Sigmoid colon (tissue), 6 donors: ENCODE measurements at regions not wholly inside any gene's neighbourhood (a gene's known extent, or its start where the extent isn't known, plus 50 kb on each side); places are given as distances from the start of the nearest gene placed in this dataset.

ENCODE experiments used
- DNase-seq: peaks from one replicate; pipeline ENCODE4 v3.0.0-alpha.2; 2019
- H3K27ac ChIP-seq, 4 donors: fragments of 200-600 bp; sonication (generic); one replicate each; pipeline ENCODE4 v1.5.1; 2016 to 2019; ENCODE audit warnings: mild to moderate bottlenecking in 1 of 4
- H3K27me3 ChIP-seq, 3 donors: fragments of 200-600 bp; sonication (generic); one replicate each; pipeline ENCODE4 v1.5.1; 2019; ENCODE audit warnings: mild to moderate bottlenecking in 1 of 3
- H3K36me3 ChIP-seq, 4 donors: fragments of 200-600 bp; sonication (generic); one replicate each; pipeline ENCODE4 v1.5.1; 2016 to 2019
- H3K4me1 ChIP-seq, 4 donors: fragments of 200-600 bp; sonication (generic); one replicate each; pipeline ENCODE4 v1.5.1; 2017 to 2019
- H3K4me3 ChIP-seq, 4 donors: fragments of 200-600 bp; sonication (generic); one replicate each; pipeline ENCODE4 v1.5.1; 2017 to 2019; ENCODE audit warnings: mild to moderate bottlenecking in 2 of 4, moderate library complexity in 1 of 4
- H3K9me3 ChIP-seq, 4 donors: fragments of 200-600 bp in 3 of 4; sonication (generic) in 3 of 4; one replicate each; pipeline versions ENCODE4 v1.5.1 to v1.6.1; 2013 to 2019
- CTCF ChIP-seq, 4 experiments: fragments of 450-650 bp in 3 of 4; fragments of 200-600 bp in 1 of 4; IDR thresholded peaks; one replicate each; pipeline ENCODE4 v1.5.1; 2016 to 2019; ENCODE audit warnings: antibody characterized with exemption in 4 of 4, mild to moderate bottlenecking in 3 of 4, moderate library complexity in 2 of 4
- EP300 ChIP-seq, 4 donors: sonication (generic); formaldehyde crosslinking; IDR thresholded peaks; one replicate each; pipeline ENCODE4 v1.6.1; 2017; ENCODE audit warnings: antibody characterized with exemption in 4 of 4
- POLR2A ChIP-seq, 2 donors: fragments of 450-650 bp; IDR thresholded peaks; one replicate each; pipeline ENCODE4 v1.6.1; 2016; ENCODE audit warnings: antibody characterized with exemption in 2 of 2, mild to moderate bottlenecking in 2 of 2, moderate library complexity in 2 of 2
- POLR2AphosphoS5 ChIP-seq, 4 donors: sonication (generic); formaldehyde crosslinking; IDR thresholded peaks; one replicate each; pipeline ENCODE4 v1.6.1; 2017; ENCODE audit warnings: antibody characterized with exemption in 4 of 4
- WGBS, 2 donors: extraction: QIAGEN DNeasy Blood & Tissue Kit; methylation state at CpG; one replicate each; pipeline ENCODE4 v1.1.7; 2013; 5-methylcytosine and 5-hydroxymethylcytosine counted together
- intact Hi-C: fragments of 100-400 bp; cut with DNase I; formaldehyde crosslinking; loops from one replicate; pipeline ENCODE4 v1.15.1; 2023
- donor health status: healthy with polysubstance abuse.
- donor health status: healthy.

DNA sequence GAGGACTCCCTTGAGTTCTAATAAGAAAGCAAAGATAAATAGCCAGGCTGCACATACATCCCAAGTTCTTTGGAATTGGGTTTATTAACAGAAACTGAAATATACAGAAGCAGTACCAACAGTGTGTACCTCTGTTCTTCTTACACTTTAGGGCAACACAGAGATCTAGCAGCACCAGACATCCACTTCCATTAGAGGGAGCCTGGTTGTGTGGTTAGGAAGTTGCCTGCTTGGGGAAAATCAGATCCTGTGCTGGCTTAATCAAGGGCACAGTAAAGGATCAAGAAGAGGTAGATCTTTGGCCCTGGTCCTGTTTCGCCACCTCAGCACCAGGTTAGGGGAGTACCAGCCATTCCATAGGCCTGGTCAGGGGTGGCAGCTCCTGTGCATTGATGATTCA is 231.1 kb upstream of the ARHGAP24 start:
- no peaks in the 10 kb centered on the region for H3K36me3 ChIP-seq
- TF ChIP-seq CTCF (IDR thresholded peaks at IDR 0.05) (no peak), POLR2A (IDR thresholded peaks at IDR 0.05) (no peak), POLR2AphosphoS5 (IDR thresholded peaks at IDR 0.05) (no peak), EP300 (IDR thresholded peaks at IDR 0.05) (no peak)
- no peaks in the 10 kb centered on the region for H3K27me3 ChIP-seq
- intact Hi-C loops = no loop called here
- DNase-seq = no peak
- H3K27ac ChIP-seq = no peak overlapping the region
- no peaks in the 10 kb centered on the region for H3K9me3 ChIP-seq
- no peak overlapping the region for H3K4me3 ChIP-seq
- WGBS, 2 donors = 91 to 95% methylated on average over 1 of the region's 1 CpG
- no peaks in the 10 kb centered on the region for H3K4me1 ChIP-seq

- H3K9me3 ChIP-seq = no peaks in the 10 kb centered on the region
- H3K27me3 ChIP-seq = no peaks in the 10 kb centered on the region
- H3K36me3 ChIP-seq = no peaks in the 10 kb centered on the region
- intact Hi-C loops = no loop called here
- 93 to 95% methylated on average over 1 of the region's 1 CpG for WGBS, 2 donors
- no peak overlapping the region for H3K4me3 ChIP-seq
- no peaks in the 10 kb centered on the region for H3K4me1 ChIP-seq
- no peak overlapping the region for H3K27ac ChIP-seq
- TF ChIP-seq POLR2A (IDR thresholded peaks at IDR 0.05) (no peak), POLR2AphosphoS5 (IDR thresholded peaks at IDR 0.05) (no peak), CTCF (IDR thresholded peaks at IDR 0.05) (no peak), EP300 (IDR thresholded peaks at IDR 0.05) (no peak)
- no peak for DNase-seq
These were observed 230.3 kb upstream of the ARHGAP24 start for GRCh38 chr4:85244638-85245037.

DNA sequence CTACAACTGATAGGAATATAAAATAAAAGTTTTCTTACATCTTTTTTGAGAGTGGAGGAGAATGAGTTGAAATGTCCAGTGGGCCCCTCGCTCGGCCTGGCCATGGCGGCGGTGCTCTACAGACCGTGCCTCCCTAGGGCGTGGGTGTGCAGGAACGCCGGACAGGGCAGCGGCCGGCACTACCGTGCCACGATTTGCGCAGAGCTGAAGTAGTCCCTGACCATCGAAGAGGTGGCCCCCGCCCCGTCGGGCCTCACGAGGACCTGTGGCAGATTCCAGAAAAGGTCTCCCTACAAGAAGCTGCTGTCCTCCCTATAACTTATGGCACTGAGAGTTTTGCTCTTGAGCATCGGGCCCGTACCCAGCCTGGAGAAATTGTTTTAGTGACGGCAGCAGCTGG is 228.9 kb upstream of the ARHGAP24 start:
- Histone ChIP-seq H3K4me1 (no peaks in the 10 kb centered on the region), H3K9me3 (no peaks in the 10 kb centered on the region), H3K27me3 (no peaks in the 10 kb centered on the region), H3K27ac (no peak overlapping the region), H3K36me3 (no peaks in the 10 kb centered on the region), H3K4me3 (no peak overlapping the region)
- TF ChIP-seq EP300 (IDR thresholded peaks at IDR 0.05) = no peak
- TF ChIP-seq POLR2A (IDR thresholded peaks at IDR 0.05) = no peak
- no peak for TF ChIP-seq POLR2AphosphoS5 (IDR thresholded peaks at IDR 0.05)
- no peak for TF ChIP-seq CTCF (IDR thresholded peaks at IDR 0.05)
- intact Hi-C loops = no loop called here
- 93 to 94% methylated on average over 21 of the region's 21 CpGs for WGBS, 2 donors
- no peak for DNase-seq

GRCh38 chr4:85250852-85251251 is 224.1 kb upstream of the ARHGAP24 start:
- peaks cover 0 to 5% (median under 1%) of the 10 kb centered on the region in 4 donors for H3K9me3 ChIP-seq
- no peak for DNase-seq
- H3K27ac ChIP-seq = no peak overlapping the region
- H3K4me1 ChIP-seq = no peaks in the 10 kb centered on the region
- WGBS, 2 donors = 62 to 72% methylated on average over 4 of the region's 4 CpGs
- TF ChIP-seq POLR2A (IDR thresholded peaks at IDR 0.05) (no peak), EP300 (IDR thresholded peaks at IDR 0.05) (no peak), POLR2AphosphoS5 (IDR thresholded peaks at IDR 0.05) (no peak), CTCF (IDR thresholded peaks at IDR 0.05) (no peak)
- H3K4me3 ChIP-seq = no peak overlapping the region
- intact Hi-C loops = no loop called here
- H3K36me3 ChIP-seq = no peaks in the 10 kb centered on the region
- H3K27me3 ChIP-seq = no peaks in the 10 kb centered on the region

- H3K27ac ChIP-seq = no peak overlapping the region
- H3K9me3 ChIP-seq = peaks cover 0 to 5% (median under 1%) of the 10 kb centered on the region in 4 donors
- WGBS, 2 donors = 0 to 43% methylated on average over 1 of the region's 1 CpG
- intact Hi-C loops = no loop called here
- H3K36me3 ChIP-seq = no peaks in the 10 kb centered on the region
- no peak for DNase-seq
- H3K27me3 ChIP-seq = no peaks in the 10 kb centered on the region
- no peaks in the 10 kb centered on the region for H3K4me1 ChIP-seq
- TF ChIP-seq POLR2AphosphoS5 (IDR thresholded peaks at IDR 0.05) (no peak), CTCF (IDR thresholded peaks at IDR 0.05) (no peak), POLR2A (IDR thresholded peaks at IDR 0.05) (no peak), EP300 (IDR thresholded peaks at IDR 0.05) (no peak)
- no peak overlapping the region for H3K4me3 ChIP-seq
These were observed 217.1 kb upstream of the ARHGAP24 start for GRCh38 chr4:85257817-85258370.
